Endothelial cell of umbilical vein (primary cell): ENCODE measurements at regions not wholly inside any gene's neighbourhood (a gene's known extent, or its start where the extent isn't known, plus 50 kb on each side); places are given as distances from the start of the nearest gene placed in this dataset.

Experiments
- BruUV-seq: library from RNA; stranded (reverse); fragments of 400-500 nt; replicated peaks from 2 replicates; lab custom pipeline; 2021; lab: Mats Ljungman, UMichigan
- CTCF ChIA-PET: fragments of 300-600, 350-600 bp; sonication (Branson Sonifier 250); formaldehyde crosslinking; loops from one replicate; lab custom pipeline; 2021; ENCODE audit warnings: antibody characterized with exemption, inconsistent platforms; lab: Charles Lee
- POLR2A ChIA-PET: fragments of 300-600, 350-600 bp; sonication (Branson Sonifier 250); formaldehyde crosslinking; loops from one replicate; lab custom pipeline; 2021; ENCODE audit warnings: antibody characterized with exemption, inconsistent platforms; lab: Charles Lee
- DNase-seq: peaks from one replicate; pipeline ENCODE4 v3.0.0-alpha.2; 2011; ENCODE audit warnings: low read depth, low spot score
- FAIRE-seq: peaks from 2 replicates; lab custom pipeline; 2011; peaks lifted over from hg19 to GRCh38; lab: Jason Lieb, UNC
- H2AFZ ChIP-seq: 2 replicates; pipeline ENCODE4 v1.6.0; 2012; ENCODE audit warnings: low read depth, low read length, control low read depth, inconsistent platforms
- H3K27ac ChIP-seq: 2 replicates; pipeline ENCODE4 v1.5.1; 2011; ENCODE audit warnings: low read depth, mild to moderate bottlenecking, control low read depth, low read length, moderate library complexity; ENCODE audit not compliant: insufficient read depth
- H3K27me3 ChIP-seq, 2 experiments: 2 replicates each; pipeline versions ENCODE4 v1.6.0 to v1.6.1; 2011; ENCODE audit warnings: low read length in 2 of 2, mixed read lengths in 1 of 2; ENCODE audit not compliant: control insufficient read depth in 2 of 2, insufficient read depth in 2 of 2
- H3K36me3 ChIP-seq, 2 experiments: 2 replicates in 1 of 2; 3 replicates in 1 of 2; pipeline ENCODE4 v1.5.1; 2011; ENCODE audit warnings: low read length in 2 of 2, mild to moderate bottlenecking in 1 of 2, moderate library complexity in 1 of 2; ENCODE audit not compliant: control insufficient read depth in 2 of 2, insufficient read depth in 2 of 2; ENCODE audit errors: extremely low read depth in 1 of 2
- H3K4me1 ChIP-seq: 3 replicates; pipeline ENCODE4 v1.5.1; 2011; ENCODE audit warnings: mild to moderate bottlenecking, low read length; ENCODE audit not compliant: control insufficient read depth, insufficient read depth; ENCODE audit errors: extremely low read depth
- H3K4me2 ChIP-seq: 2 replicates; pipeline ENCODE4 v1.6.1; 2011; ENCODE audit warnings: low read length, control low read depth, mixed read lengths; ENCODE audit not compliant: insufficient read depth
- H3K4me3 ChIP-seq, 3 experiments: fragments of 200-600 bp in 1 of 3; sonication (generic), shearing (Covaris generic) in 1 of 3; replicated peaks in 1 of 3; 2 replicates each; pipeline ENCODE4 v1.5.1; 2011 to 2016; ENCODE audit warnings: control low read depth in 3 of 3, low read length in 3 of 3, mild to moderate bottlenecking in 2 of 3, inconsistent platforms in 1 of 3, low read depth in 1 of 3, moderate library complexity in 1 of 3; ENCODE audit not compliant: insufficient read depth in 1 of 3
- H3K79me2 ChIP-seq: 2 replicates; pipeline ENCODE4 v1.6.0; 2012; ENCODE audit warnings: low read length, inconsistent platforms; ENCODE audit not compliant: control insufficient read depth, insufficient read depth
- H3K9ac ChIP-seq: replicated peaks from 2 replicates; pipeline ENCODE3; 2011; ENCODE audit warnings: low read length, control low read depth; ENCODE audit not compliant: insufficient read depth; ENCODE audit errors: extremely low read depth
- H3K9me1 ChIP-seq: replicated peaks from 3 replicates; pipeline ENCODE4 v1.6.0; 2011; ENCODE audit warnings: mild to moderate bottlenecking, low read length; ENCODE audit not compliant: control insufficient read depth, insufficient read depth; ENCODE audit errors: extremely low read depth
- H3K9me3 ChIP-seq: replicated peaks from 2 replicates; pipeline ENCODE4 v1.5.1; 2012; ENCODE audit warnings: low read length, inconsistent platforms; ENCODE audit not compliant: control insufficient read depth, insufficient read depth
- H4K20me1 ChIP-seq: replicated peaks from 2 replicates; pipeline ENCODE3; 2011; ENCODE audit warnings: mild to moderate bottlenecking, low read length; ENCODE audit not compliant: control insufficient read depth, insufficient read depth; ENCODE audit errors: extremely low read depth
- EZH2 ChIP-seq: IDR thresholded peaks from 2 replicates; pipeline ENCODE4 v1.6.1; 2012; ENCODE audit warnings: borderline replicate concordance, low read depth, mild to moderate bottlenecking, moderate library complexity, low read length, inconsistent platforms; ENCODE audit not compliant: severe bottlenecking
- FOS ChIP-seq: IDR thresholded peaks from 2 replicates; pipeline ENCODE4 v1.6.1; 2011; ENCODE audit warnings: mild to moderate bottlenecking, low read length, moderate library complexity, borderline replicate concordance; ENCODE audit not compliant: insufficient read depth
- GATA2 ChIP-seq: IDR thresholded peaks from 2 replicates; pipeline ENCODE4 v1.7.0; 2011; ENCODE audit warnings: low read depth, mild to moderate bottlenecking, moderate library complexity, mixed read lengths, low read length; ENCODE audit not compliant: insufficient read length, insufficient read depth
- JUN ChIP-seq: IDR thresholded peaks from 2 replicates; pipeline ENCODE4 v1.6.1; 2011; ENCODE audit warnings: borderline replicate concordance, low read depth; ENCODE audit not compliant: insufficient read length, insufficient read depth
- MAX ChIP-seq: IDR thresholded peaks from 2 replicates; pipeline ENCODE4 v1.6.1; 2011; ENCODE audit not compliant: insufficient read depth, insufficient read length
- MYC ChIP-seq: IDR thresholded peaks from one replicate; pipeline ENCODE4 v1.6.1; 2011; ENCODE audit warnings: mild to moderate bottlenecking, low read depth, low read length
- POLR2A ChIP-seq: IDR thresholded peaks from 2 replicates; pipeline ENCODE4 v1.6.1; 2012; ENCODE audit warnings: low read depth, mild to moderate bottlenecking, control low read depth, low read length
- POLR2AphosphoS5 ChIP-seq: IDR thresholded peaks from 2 replicates; pipeline ENCODE4 v1.6.1; 2012; ENCODE audit warnings: low read depth, mild to moderate bottlenecking, control low read depth, low read length, moderate library complexity; ENCODE audit not compliant: insufficient read depth
- dilution Hi-C: fragments of 300-500 bp; cut with MboI; formaldehyde crosslinking; loops from one replicate; pipeline ENCODE4 v1.15.0; 2019; ENCODE audit warnings: low sequenced_read_pairs; ENCODE audit not compliant: extremely low pct_ligation_motif_present
- intact Hi-C: fragments of 100-400 bp; cut with micrococcal nuclease; formaldehyde crosslinking; loops from one replicate; pipeline ENCODE4 v1.10.0; 2022
- TF ChIP-seq, protein P1 (sequence below), 2 donors: IDR thresholded peaks; 1 replicate in 1 of 2; 2 replicates in 1 of 2; pipeline ENCODE4 v1.5.1; 2011; ENCODE audit warnings: low read length in 2 of 2, mild to moderate bottlenecking in 2 of 2, moderate library complexity in 2 of 2, control low read depth in 1 of 2, inconsistent platforms in 1 of 2, low read depth in 1 of 2; ENCODE audit not compliant: insufficient read depth in 1 of 2; ENCODE audit errors: extremely low read depth in 1 of 2

DNA sequence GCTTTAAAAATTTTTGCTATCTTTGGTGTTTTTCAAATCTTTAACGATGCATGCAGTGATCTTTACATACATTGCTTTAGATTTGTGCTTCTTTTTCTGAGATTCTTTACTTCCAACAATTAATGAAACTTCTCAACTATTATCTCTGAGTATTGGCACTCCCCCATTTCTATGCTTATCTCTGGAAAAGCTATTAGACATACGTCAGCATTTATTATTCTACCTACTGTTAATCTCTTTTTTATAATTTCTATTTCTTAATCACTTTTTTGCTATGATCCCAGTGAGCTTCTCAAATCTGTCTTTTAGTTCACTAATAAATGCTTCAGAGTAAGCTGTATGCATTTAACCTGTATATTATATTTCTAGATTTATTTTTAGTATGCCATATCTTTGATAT, 264.2 kb upstream of the TFAP2D start:
- H3K79me2 ChIP-seq: no peaks in the 10 kb centered on the region
- CTCF ChIA-PET: no interaction called here
- BruUV-seq: no TSS peak
- intact Hi-C loops: no loop called here
- H3K36me3 ChIP-seq: no peaks in the 10 kb centered on the region
- H2AFZ ChIP-seq: no peak overlapping the region
- H4K20me1 ChIP-seq: no peaks in the 10 kb centered on the region
- no peak overlapping the region for H3K27ac ChIP-seq
- H3K9me1 ChIP-seq: no peaks in the 10 kb centered on the region
- no peak overlapping the region for H3K4me3 ChIP-seq
- DNase-seq (no peak), FAIRE-seq (no peak)
- H3K4me2 ChIP-seq: no peak overlapping the region
- H3K9ac ChIP-seq: no peak overlapping the region
- no peak for TF ChIP-seq EZH2
- TF ChIP-seq JUN: no peak
- TF ChIP-seq, protein P1, sequence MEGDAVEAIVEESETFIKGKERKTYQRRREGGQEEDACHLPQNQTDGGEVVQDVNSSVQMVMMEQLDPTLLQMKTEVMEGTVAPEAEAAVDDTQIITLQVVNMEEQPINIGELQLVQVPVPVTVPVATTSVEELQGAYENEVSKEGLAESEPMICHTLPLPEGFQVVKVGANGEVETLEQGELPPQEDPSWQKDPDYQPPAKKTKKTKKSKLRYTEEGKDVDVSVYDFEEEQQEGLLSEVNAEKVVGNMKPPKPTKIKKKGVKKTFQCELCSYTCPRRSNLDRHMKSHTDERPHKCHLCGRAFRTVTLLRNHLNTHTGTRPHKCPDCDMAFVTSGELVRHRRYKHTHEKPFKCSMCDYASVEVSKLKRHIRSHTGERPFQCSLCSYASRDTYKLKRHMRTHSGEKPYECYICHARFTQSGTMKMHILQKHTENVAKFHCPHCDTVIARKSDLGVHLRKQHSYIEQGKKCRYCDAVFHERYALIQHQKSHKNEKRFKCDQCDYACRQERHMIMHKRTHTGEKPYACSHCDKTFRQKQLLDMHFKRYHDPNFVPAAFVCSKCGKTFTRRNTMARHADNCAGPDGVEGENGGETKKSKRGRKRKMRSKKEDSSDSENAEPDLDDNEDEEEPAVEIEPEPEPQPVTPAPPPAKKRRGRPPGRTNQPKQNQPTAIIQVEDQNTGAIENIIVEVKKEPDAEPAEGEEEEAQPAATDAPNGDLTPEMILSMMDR (IDR thresholded peaks at IDR 0.05; ENCODE audit: extremely low read depth in 1 of 2, insufficient read depth in 1 of 2, low read depth in 1 of 2, low read length in 2 of 2): no peak
- no peak for TF ChIP-seq POLR2AphosphoS5
- TF ChIP-seq FOS: no peak
- no peak for TF ChIP-seq MAX
- TF ChIP-seq GATA2: no peak
- no peak for TF ChIP-seq MYC
- TF ChIP-seq POLR2A: no peak
- dilution Hi-C loops: no loop called here
- H3K9me3 ChIP-seq: no peaks in the 10 kb centered on the region
- no peaks in the 10 kb centered on the region for H3K27me3 ChIP-seq
- POLR2A ChIA-PET: no interaction called here
- H3K4me1 ChIP-seq: no peaks in the 10 kb centered on the region
